ENCODE measurements at regions not wholly inside any gene's neighbourhood (a gene's known extent, or its start where the extent isn't known, plus 50 kb on each side); places are given as distances from the start of the nearest gene placed in this dataset.

- TF ChIP-seq ZBTB33 (IDR thresholded peaks at IDR 0.05; ENCODE audit: extremely low read depth, insufficient replicate concordance, low read length) (no peak), SRF (IDR thresholded peaks at IDR 0.05; ENCODE audit: low read depth) (no peak), ATF3 (IDR thresholded peaks at IDR 0.05) (no peak), EGR1 (IDR thresholded peaks at IDR 0.05; ENCODE audit: low read depth) (no peak), ELF1 (IDR thresholded peaks at IDR 0.05; ENCODE audit: borderline replicate concordance, low read depth) (no peak)
These were observed 137.0 kb upstream of the IPO9 start (continued) for GRCh38 chr1:201691716-201692554.

GRCh38 chr1:201692555-201693394, 136.2 kb upstream of the IPO9 start:
- no peaks in the 10 kb centered on the region for H3K79me2 ChIP-seq (ENCODE audit: insufficient read depth, low read length)
- H3K27me3 ChIP-seq (ENCODE audit: insufficient read depth, low read length), result no peaks in the 10 kb centered on the region
- BruUV-seq (replicated peaks), result no TSS peak
- ChIA-PET CTCF (no interaction called here), RAD21 (ENCODE audit: low non-redundant PET in 1 of 2, low total read pairs in 2 of 2, uncharacterized antibody in 2 of 2, unreplicated experiment in 2 of 2) (no interaction called here), POLR2A (no interaction called here)
- no peak overlapping the region for H2AFZ ChIP-seq (ENCODE audit: low read depth, low read length, poor library complexity, severe bottlenecking)
- no peak overlapping the region for H3K9ac ChIP-seq (ENCODE audit: low read length)
- H3K9me3 ChIP-seq (ENCODE audit: control insufficient read depth in 1 of 2, insufficient read depth in 1 of 2, low read depth in 1 of 2, low read length in 2 of 2), result no peaks in the 10 kb centered on the region
- DNase-seq (ENCODE audit: low read depth, low spot score), result no peak
- intact Hi-C loops (cut with micrococcal nuclease), result no loop called here
- H3K4me3 ChIP-seq (replicated peaks in 1 of 2; ENCODE audit: low read depth in 1 of 2, low read length in 2 of 2), result no peak overlapping the region
- H3K36me3 ChIP-seq (ENCODE audit: control insufficient read depth in 1 of 2, insufficient read depth in 2 of 2, low read length in 2 of 2), result no peaks in the 10 kb centered on the region
- TF ChIP-seq CTCF (IDR thresholded peaks at IDR 0.05 in 2 of 3, conservative IDR thresholded peaks at IDR 0.05 in 1 of 3; ENCODE audit: borderline replicate concordance in 1 of 3, insufficient read depth in 1 of 3, low read depth in 2 of 3, low read length in 2 of 3) (no peak), CEBPB (IDR thresholded peaks at IDR 0.05; ENCODE audit: low read depth) (no peak), ZNF274 (IDR thresholded peaks at IDR 0.05; ENCODE audit: low read depth, low read length) (no peak)
- H3K9me2 ChIP-seq (ENCODE audit: insufficient read depth), result no peaks in the 10 kb centered on the region
- no peaks in the 10 kb centered on the region for H4K20me1 ChIP-seq (ENCODE audit: insufficient read depth)
- H3K4me1 ChIP-seq (ENCODE audit: control insufficient read depth in 1 of 2, insufficient read depth in 2 of 2, low read length in 2 of 2), result no peaks in the 10 kb centered on the region
- no peak overlapping the region for H3K4me2 ChIP-seq (ENCODE audit: low read length)
- ATAC-seq, result no peak
- no peak overlapping the region for H3K27ac ChIP-seq (ENCODE audit: low read depth, low read length)
